ENCODE measurements at regions not wholly inside any gene's neighbourhood (a gene's known extent, or its start where the extent isn't known, plus 50 kb on each side); places are given as distances from the start of the nearest gene placed in this dataset.

DNA sequence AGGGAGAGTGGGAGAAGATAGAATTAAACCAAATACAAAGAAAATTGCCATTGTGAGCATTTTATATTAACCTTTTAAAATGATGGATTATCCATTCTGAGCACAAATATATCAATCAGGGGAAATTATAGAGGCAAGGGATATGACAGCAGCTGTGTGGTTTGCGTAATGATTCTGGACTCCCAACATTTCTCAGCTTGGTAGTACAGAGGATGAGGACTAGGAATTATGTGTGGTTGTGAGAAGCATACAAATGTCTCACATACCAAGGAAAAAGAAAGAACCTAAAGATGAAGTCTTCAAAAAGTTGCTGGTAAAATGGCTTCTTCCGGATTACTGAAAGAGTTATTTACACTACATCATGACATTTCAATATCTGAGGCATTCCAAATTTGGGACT, 674.6 kb upstream of the NR3C2 start:
- TF ChIP-seq ZNF615 (CRISPR knock-in tag; IDR thresholded peaks at IDR 0.05; ENCODE audit: borderline replicate concordance): no peak
- TF ChIP-seq, protein P1, sequence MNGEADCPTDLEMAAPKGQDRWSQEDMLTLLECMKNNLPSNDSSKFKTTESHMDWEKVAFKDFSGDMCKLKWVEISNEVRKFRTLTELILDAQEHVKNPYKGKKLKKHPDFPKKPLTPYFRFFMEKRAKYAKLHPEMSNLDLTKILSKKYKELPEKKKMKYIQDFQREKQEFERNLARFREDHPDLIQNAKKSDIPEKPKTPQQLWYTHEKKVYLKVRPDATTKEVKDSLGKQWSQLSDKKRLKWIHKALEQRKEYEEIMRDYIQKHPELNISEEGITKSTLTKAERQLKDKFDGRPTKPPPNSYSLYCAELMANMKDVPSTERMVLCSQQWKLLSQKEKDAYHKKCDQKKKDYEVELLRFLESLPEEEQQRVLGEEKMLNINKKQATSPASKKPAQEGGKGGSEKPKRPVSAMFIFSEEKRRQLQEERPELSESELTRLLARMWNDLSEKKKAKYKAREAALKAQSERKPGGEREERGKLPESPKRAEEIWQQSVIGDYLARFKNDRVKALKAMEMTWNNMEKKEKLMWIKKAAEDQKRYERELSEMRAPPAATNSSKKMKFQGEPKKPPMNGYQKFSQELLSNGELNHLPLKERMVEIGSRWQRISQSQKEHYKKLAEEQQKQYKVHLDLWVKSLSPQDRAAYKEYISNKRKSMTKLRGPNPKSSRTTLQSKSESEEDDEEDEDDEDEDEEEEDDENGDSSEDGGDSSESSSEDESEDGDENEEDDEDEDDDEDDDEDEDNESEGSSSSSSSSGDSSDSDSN (CRISPR knock-in tag; IDR thresholded peaks at IDR 0.05): no peak
- TF ChIP-seq, protein P2, sequence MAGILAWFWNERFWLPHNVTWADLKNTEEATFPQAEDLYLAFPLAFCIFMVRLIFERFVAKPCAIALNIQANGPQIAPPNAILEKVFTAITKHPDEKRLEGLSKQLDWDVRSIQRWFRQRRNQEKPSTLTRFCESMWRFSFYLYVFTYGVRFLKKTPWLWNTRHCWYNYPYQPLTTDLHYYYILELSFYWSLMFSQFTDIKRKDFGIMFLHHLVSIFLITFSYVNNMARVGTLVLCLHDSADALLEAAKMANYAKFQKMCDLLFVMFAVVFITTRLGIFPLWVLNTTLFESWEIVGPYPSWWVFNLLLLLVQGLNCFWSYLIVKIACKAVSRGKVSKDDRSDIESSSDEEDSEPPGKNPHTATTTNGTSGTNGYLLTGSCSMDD (CRISPR knock-in tag; IDR thresholded peaks at IDR 0.05): no peak
- TF ChIP-seq, protein P3, sequence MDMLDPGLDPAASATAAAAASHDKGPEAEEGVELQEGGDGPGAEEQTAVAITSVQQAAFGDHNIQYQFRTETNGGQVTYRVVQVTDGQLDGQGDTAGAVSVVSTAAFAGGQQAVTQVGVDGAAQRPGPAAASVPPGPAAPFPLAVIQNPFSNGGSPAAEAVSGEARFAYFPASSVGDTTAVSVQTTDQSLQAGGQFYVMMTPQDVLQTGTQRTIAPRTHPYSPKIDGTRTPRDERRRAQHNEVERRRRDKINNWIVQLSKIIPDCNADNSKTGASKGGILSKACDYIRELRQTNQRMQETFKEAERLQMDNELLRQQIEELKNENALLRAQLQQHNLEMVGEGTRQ (IDR thresholded peaks at IDR 0.05; ENCODE audit: low read depth, low read length): no peak
- TF ChIP-seq, protein P3 (CRISPR knock-in tag; IDR thresholded peaks at IDR 0.05; ENCODE audit: borderline replicate concordance): no peak
- TF ChIP-seq SP1 (IDR thresholded peaks at IDR 0.05): no peak
- no peak for TF ChIP-seq SP1 (CRISPR knock-in tag; IDR thresholded peaks at IDR 0.05)
- TF ChIP-seq ZNF761 (CRISPR knock-in tag; conservative IDR thresholded peaks at IDR 0.05): no peak

Measured in HepG2 (cell line).